H9 (cell line): ENCODE measurements at regions not wholly inside any gene's neighbourhood (a gene's known extent, or its start where the extent isn't known, plus 50 kb on each side); places are given as distances from the start of the nearest gene placed in this dataset.

Source experiments
- DNase-seq: peaks from one replicate; pipeline ENCODE4 v3.0.0-alpha.2; 2017
- H2AFZ ChIP-seq: one replicate; pipeline ENCODE4 v1.6.1; 2013; ENCODE audit warnings: mild to moderate bottlenecking, low read length, control low read depth, moderate library complexity
- H2AK5ac ChIP-seq: 2 replicates; pipeline ENCODE4 v1.6.1; 2013; ENCODE audit warnings: low read length, control low read depth, mixed read lengths; ENCODE audit not compliant: insufficient read length
- H2BK120ac ChIP-seq: one replicate; pipeline ENCODE4 v1.6.1; 2013; ENCODE audit warnings: low read depth, mild to moderate bottlenecking, low read length, control low read depth, inconsistent platforms; ENCODE audit not compliant: poor library complexity, severe bottlenecking
- H2BK12ac ChIP-seq: 2 replicates; pipeline ENCODE4 v1.6.1; 2013; ENCODE audit warnings: low read length, control low read depth, mixed read lengths, low read depth; ENCODE audit not compliant: insufficient read length
- H2BK15ac ChIP-seq: 2 replicates; pipeline ENCODE4 v1.6.1; 2013; ENCODE audit warnings: low read depth, low read length, control low read depth
- H2BK20ac ChIP-seq: one replicate; pipeline ENCODE4 v1.6.1; 2013; ENCODE audit warnings: low read depth, mild to moderate bottlenecking, low read length, control low read depth, inconsistent platforms; ENCODE audit not compliant: poor library complexity, severe bottlenecking
- H2BK5ac ChIP-seq: 2 replicates; pipeline ENCODE4 v1.6.1; 2013; ENCODE audit warnings: low read length, control low read depth, mixed read lengths; ENCODE audit not compliant: insufficient read length
- H3K14ac ChIP-seq: 2 replicates; pipeline ENCODE4 v1.6.1; 2013; ENCODE audit warnings: low read length, control low read depth; ENCODE audit not compliant: insufficient read depth
- H3K18ac ChIP-seq: 2 replicates; pipeline ENCODE4 v1.6.1; 2013; ENCODE audit warnings: low read depth, mild to moderate bottlenecking, mixed read lengths, low read length, control low read depth; ENCODE audit not compliant: insufficient read length
- H3K23ac ChIP-seq: 2 replicates; pipeline ENCODE4 v1.6.1; 2013; ENCODE audit warnings: low read length, control low read depth, mixed read lengths, low read depth; ENCODE audit not compliant: insufficient read length
- H3K23me2 ChIP-seq: 2 replicates; pipeline ENCODE4 v1.6.1; 2013; ENCODE audit warnings: low read depth, mild to moderate bottlenecking, mixed read lengths, low read length, control low read depth; ENCODE audit not compliant: insufficient read length, poor library complexity, severe bottlenecking
- H3K27ac ChIP-seq: 2 replicates; pipeline ENCODE4 v1.5.1; 2013; ENCODE audit warnings: low read length, control low read depth, mixed read lengths, low read depth; ENCODE audit not compliant: insufficient read length
- H3K27me3 ChIP-seq: 2 replicates; pipeline ENCODE4 v1.6.1; 2013; ENCODE audit warnings: low read length, control low read depth, inconsistent platforms; ENCODE audit not compliant: insufficient read depth
- H3K4ac ChIP-seq: 2 replicates; pipeline ENCODE4 v1.6.1; 2013; ENCODE audit warnings: low read depth, mild to moderate bottlenecking, control low read depth, inconsistent platforms, low read length, moderate library complexity
- H3K4me1 ChIP-seq: 2 replicates; pipeline ENCODE4 v1.6.1; 2013; ENCODE audit warnings: low read length, control low read depth, inconsistent platforms; ENCODE audit not compliant: insufficient read depth
- H3K4me2 ChIP-seq: 2 replicates; pipeline ENCODE4 v1.6.1; 2013; ENCODE audit warnings: low read length, control low read depth, mixed read lengths; ENCODE audit not compliant: insufficient read length, insufficient read depth
- H3K56ac ChIP-seq: 2 replicates; pipeline ENCODE4 v1.6.1; 2013; ENCODE audit warnings: low read depth, mild to moderate bottlenecking, mixed read lengths, low read length, control low read depth; ENCODE audit not compliant: insufficient read length
- H3K79me1 ChIP-seq: 2 replicates; pipeline ENCODE4 v1.6.1; 2013; ENCODE audit warnings: low read depth, mild to moderate bottlenecking, moderate library complexity, low read length, control low read depth, inconsistent platforms; ENCODE audit not compliant: insufficient read depth, poor library complexity, severe bottlenecking
- H3K79me2 ChIP-seq: 2 replicates; pipeline ENCODE4 v1.6.1; 2013; ENCODE audit warnings: low read length, control low read depth, inconsistent platforms; ENCODE audit not compliant: insufficient read depth
- H3K9ac ChIP-seq: 2 replicates; pipeline ENCODE4 v1.6.1; 2013; ENCODE audit warnings: low read length, control low read depth, mixed read lengths; ENCODE audit not compliant: insufficient read length; ENCODE audit errors: extremely low read depth
- H3K9me3 ChIP-seq: one replicate; pipeline ENCODE4 v1.6.1; 2013; ENCODE audit warnings: low read depth, low read length, inconsistent platforms; ENCODE audit not compliant: control insufficient read depth
- H3T11ph ChIP-seq: one replicate; pipeline ENCODE4 v1.6.1; 2013; ENCODE audit warnings: mild to moderate bottlenecking, low read length, control low read depth, inconsistent platforms
- H4K20me1 ChIP-seq: one replicate; pipeline ENCODE4 v1.6.1; 2013; ENCODE audit not compliant: control insufficient read depth, insufficient read length, insufficient read depth
- H4K5ac ChIP-seq: 2 replicates; pipeline ENCODE4 v1.6.1; 2013; ENCODE audit warnings: low read depth, mild to moderate bottlenecking, mixed read lengths, low read length, control low read depth; ENCODE audit not compliant: insufficient read length
- H4K8ac ChIP-seq: replicated peaks from 2 replicates; pipeline ENCODE4 v1.6.1; 2013; ENCODE audit warnings: low read length, control low read depth, mixed read lengths, low read depth; ENCODE audit not compliant: insufficient read length
- H4K91ac ChIP-seq: 2 replicates; pipeline ENCODE4 v1.6.1; 2013; ENCODE audit warnings: low read depth, mild to moderate bottlenecking, moderate library complexity, mixed read lengths, low read length, control low read depth; ENCODE audit not compliant: insufficient read length
- H3K27ac Mint-ChIP-seq, 3 experiments: 2 replicates in 2 of 3; 3 replicates in 1 of 3; pipeline ENCODE4 v1.8.0; 2020 to 2021; ENCODE audit warnings: mixed read lengths in 3 of 3, mild to moderate bottlenecking in 1 of 3, moderate library complexity in 1 of 3
- H3K27me3 Mint-ChIP-seq: 2 replicates; pipeline ENCODE4 v1.8.0; 2021; ENCODE audit warnings: low read depth, mild to moderate bottlenecking, moderate library complexity, mixed read lengths
- H3K36me3 Mint-ChIP-seq, 3 experiments: 2 replicates in 2 of 3; 3 replicates in 1 of 3; pipeline ENCODE4 v1.8.0; 2020 to 2021; ENCODE audit warnings: low read depth in 3 of 3, mixed read lengths in 3 of 3; ENCODE audit not compliant: insufficient read depth in 1 of 3
- H3K4me1 Mint-ChIP-seq, 2 experiments: 2 replicates each; pipeline ENCODE4 v1.8.0; 2020; ENCODE audit warnings: mixed read lengths in 2 of 2
- H3K4me3 Mint-ChIP-seq, 2 experiments: 2 replicates in 1 of 2; 3 replicates in 1 of 2; pipeline ENCODE4 v1.8.0; 2020 to 2021; ENCODE audit warnings: mild to moderate bottlenecking in 2 of 2, mixed read lengths in 2 of 2, moderate library complexity in 1 of 2
- H3K9me3 Mint-ChIP-seq, 2 experiments: 2 replicates in 1 of 2; 3 replicates in 1 of 2; pipeline ENCODE4 v1.8.0; 2020; ENCODE audit warnings: mild to moderate bottlenecking in 2 of 2, mixed read lengths in 2 of 2, moderate library complexity in 1 of 2
- CTCF ChIP-seq: fragments of 200-600 bp; sonication (generic); conservative IDR thresholded peaks from 3 replicates; pipeline ENCODE4 v1.8.0; 2021; ENCODE audit warnings: antibody characterized with exemption, mild to moderate bottlenecking
- WGBS: extraction: QIAGEN DNeasy Blood & Tissue Kit; methylation state at CpG from one replicate; pipeline ENCODE4 v1.1.7; 2013; ENCODE audit warnings: missing lambda C conversion rate, low lambda C conversion rate, mixed read lengths; ENCODE audit not compliant: insufficient read length; ENCODE audit errors: extremely low coverage; 5-methylcytosine and 5-hydroxymethylcytosine counted together

GRCh38 chr14:106786697-106787096 is 1260.3 kb downstream of the TMEM121 start:
- no CpG with 5 or more reads among the region's 1 CpG for WGBS
- H4K91ac ChIP-seq: no peak overlapping the region
- DNase-seq: no peak
- no peak overlapping the region for H4K8ac ChIP-seq
- H4K5ac ChIP-seq: no peak overlapping the region
- H3K9me3 ChIP-seq: peaks cover 87% of the 10 kb centered on the region
- Mint-ChIP-seq H3K4me3 (no peak overlapping the region), H3K27me3 (peaks cover 1% of the 10 kb centered on the region; the same call in 1 of the 2 replicates), H3K9me3 (peaks cover 89 to 94% of the 10 kb centered on the region in 2 experiments), H3K36me3 (peaks cover 7 to 18% (median 12%) of the 10 kb centered on the region in 3 experiments; a peak in 6 of 7 replicates), H3K4me1 (no peaks in the 10 kb centered on the region), H3K27ac (no peak overlapping the region)
- no peak overlapping the region for H3T11ph ChIP-seq
- no peak overlapping the region for H3K23ac ChIP-seq
- H3K14ac ChIP-seq: no peak overlapping the region
- no peaks in the 10 kb centered on the region for H3K27me3 ChIP-seq
- H3K56ac ChIP-seq: no peak overlapping the region
- no peaks in the 10 kb centered on the region for H3K4me1 ChIP-seq
- no peak overlapping the region for H2AK5ac ChIP-seq
- no peak overlapping the region for H2BK20ac ChIP-seq
- no peaks in the 10 kb centered on the region for H3K79me2 ChIP-seq
- H3K27ac ChIP-seq: no peak overlapping the region
- H2BK5ac ChIP-seq: no peak overlapping the region
- H3K4ac ChIP-seq: no peak overlapping the region
- no peaks in the 10 kb centered on the region for H3K23me2 ChIP-seq
- no peaks in the 10 kb centered on the region for H3K79me1 ChIP-seq
- no peak overlapping the region for H3K9ac ChIP-seq
- no peak overlapping the region for H2BK12ac ChIP-seq
- no peaks in the 10 kb centered on the region for H4K20me1 ChIP-seq
- H3K18ac ChIP-seq: no peak overlapping the region
- no peak for TF ChIP-seq CTCF
- H2BK15ac ChIP-seq: no peak overlapping the region
- H2BK120ac ChIP-seq: no peak overlapping the region
- no peak overlapping the region for H3K4me2 ChIP-seq
- H2AFZ ChIP-seq: no peak overlapping the region
